ENCODE measurements at regions not wholly inside any gene's neighbourhood (a gene's known extent, or its start where the extent isn't known, plus 50 kb on each side); places are given as distances from the start of the nearest gene placed in this dataset.

DNA sequence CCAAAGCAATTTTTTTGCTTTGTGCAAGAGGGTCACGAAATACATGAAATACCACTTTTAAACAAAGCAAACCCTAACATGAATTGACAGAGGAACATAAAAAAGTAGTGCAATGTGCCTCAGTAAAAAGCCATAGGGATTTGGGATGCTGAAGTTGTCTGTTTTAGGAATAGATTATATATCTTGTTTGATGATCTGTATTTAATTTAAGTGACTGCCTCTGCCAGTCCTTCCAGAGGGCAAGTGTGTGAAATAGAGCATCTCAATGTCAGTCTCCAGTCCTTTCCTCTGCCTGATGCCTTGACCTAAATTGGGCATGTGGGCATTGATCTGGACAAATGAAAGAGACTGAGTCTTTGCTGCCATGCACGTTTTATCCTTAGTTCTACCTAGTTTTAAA is 222.8 kb downstream of the PTPRC start:
- DNase-seq (ENCODE audit: low read depth in 1 of 2, low spot score in 1 of 2), result no peak

DNA sequence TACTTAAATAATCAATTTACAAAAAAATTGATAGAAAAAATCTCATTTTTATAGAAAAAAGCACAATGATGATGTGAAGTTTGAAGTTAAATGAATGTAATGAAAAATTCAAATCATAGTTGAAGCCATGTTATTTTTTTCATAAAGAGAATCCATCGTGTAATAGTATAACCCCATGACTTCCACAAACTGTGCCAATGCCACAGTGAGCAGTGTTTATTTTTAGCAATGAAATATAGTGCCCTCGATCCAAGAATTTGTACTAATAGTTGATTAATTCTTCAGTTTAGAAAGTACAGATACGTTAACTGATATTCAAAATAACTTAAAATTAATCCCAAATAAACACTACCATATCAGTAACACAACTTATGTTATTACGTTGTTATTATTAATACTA is 225.9 kb downstream of the PTPRC start:
- DNase-seq (ENCODE audit: low read depth in 1 of 2, low spot score in 1 of 2), result no peak

DNA sequence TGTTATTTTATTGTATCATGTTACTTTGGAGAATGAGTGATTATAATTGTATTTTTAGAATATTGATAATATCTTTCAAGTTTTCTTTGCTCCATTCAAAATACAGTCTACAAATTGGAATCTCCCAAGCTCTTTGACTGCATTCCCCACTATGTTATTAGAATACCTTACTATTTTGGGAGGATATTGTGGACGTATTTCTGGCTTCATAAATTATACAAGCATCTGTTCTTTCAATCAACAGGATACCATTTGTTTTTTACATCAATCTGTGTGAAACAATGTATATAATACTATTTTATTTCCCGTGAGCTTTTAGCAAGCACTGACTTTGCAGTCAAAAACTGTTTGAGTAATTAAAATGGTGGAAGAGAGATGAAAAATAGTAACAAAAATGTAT is 226.5 kb downstream of the PTPRC start:
- no peak for DNase-seq (ENCODE audit: low read depth in 1 of 2, low spot score in 1 of 2)

DNA sequence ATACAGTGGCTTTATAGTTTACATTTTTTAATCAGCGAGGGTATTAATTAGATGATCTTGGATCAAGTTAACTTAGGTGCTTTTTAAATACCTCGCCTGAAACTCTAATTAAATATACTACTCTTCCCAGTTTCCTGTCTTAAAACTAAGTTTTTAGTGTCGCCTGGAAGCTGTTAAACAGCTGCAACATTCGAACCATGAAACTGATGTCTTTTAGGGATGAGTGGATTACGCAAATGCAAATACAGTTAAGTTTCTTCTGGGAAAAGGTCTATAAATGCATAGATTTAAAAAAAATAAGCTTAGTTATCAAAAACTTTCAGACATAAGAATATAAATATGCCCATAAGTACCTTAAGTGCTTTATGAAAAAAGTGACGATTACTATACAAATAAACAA is 228.3 kb downstream of the PTPRC start:
- no peak for DNase-seq (ENCODE audit: low read depth in 1 of 2, low spot score in 1 of 2)

DNA sequence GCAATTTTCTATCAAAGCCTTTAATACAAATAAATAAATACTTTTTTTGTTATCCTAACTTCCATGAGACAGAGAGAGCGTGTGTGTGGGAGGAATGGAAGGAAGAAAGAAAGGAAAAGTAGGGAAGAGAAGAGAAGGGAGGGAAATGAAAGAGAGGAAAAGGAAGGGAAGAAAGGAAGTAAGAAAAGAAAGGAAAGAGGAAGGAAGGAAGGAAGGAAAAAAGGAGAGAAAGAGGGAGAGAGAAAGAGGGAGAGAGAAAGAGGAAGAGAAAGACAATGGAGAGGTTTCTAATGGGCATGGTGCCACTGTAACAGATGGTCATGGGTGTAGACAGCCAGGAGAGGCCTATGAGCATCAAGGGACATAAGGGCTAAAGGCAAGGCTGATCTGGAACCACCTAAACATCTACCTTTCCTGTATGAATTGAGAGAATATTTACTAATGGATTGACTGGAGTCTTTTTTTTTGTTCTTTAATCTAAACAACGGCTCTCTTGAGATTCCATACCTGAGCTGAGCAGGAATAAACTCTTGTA is 234.9 kb downstream of the PTPRC start:
- DNase-seq (ENCODE audit: low read depth in 1 of 2, low spot score in 1 of 2), result no peak

DNA sequence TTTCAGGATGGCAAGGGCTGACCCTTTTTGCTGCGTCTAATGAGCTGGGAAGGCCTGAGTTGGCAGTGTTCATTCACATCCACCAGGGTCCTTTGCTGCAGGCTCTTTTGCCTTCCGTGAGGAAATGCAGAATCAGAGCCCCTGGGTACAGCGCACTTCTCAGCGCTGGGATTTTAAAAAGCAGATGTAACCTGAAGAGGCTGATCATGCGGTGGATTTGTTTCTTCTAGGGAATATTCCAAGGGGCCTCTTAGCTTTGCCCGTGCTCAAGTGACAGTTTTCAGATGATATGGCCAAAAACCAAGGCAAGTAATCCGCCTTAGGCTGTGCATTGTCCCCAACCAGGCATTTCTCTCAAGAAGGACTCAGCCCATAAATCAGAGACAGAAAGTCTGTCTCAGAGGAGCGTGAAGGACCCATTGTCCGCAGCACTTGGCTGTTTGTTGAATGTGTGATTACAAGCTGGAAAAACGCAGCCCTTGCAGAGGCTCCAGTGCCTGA is 237.6 kb downstream of the PTPRC start:
- no peak for DNase-seq (ENCODE audit: low read depth in 1 of 2, low spot score in 1 of 2)

DNA sequence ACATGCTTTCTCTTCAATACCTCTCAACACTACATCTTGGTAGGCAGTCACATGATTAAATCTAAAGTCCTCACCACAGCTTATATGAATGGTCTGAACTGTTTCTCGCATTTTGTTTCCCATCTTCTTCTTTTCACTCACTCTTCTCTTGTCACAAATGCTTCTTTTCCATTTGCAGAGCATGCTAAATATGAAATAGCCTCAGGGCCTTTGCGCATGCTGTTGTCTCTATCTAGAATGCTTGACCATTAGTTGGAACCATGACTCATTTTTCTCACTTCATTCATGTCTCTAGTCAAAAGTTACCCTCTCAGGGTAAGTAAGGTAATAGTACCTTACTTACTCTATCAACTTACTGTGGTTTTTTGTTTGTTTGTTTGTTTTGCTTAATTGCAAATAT is 239.7 kb downstream of the PTPRC start:
- no peak for DNase-seq (ENCODE audit: low read depth in 1 of 2, low spot score in 1 of 2)

DNA sequence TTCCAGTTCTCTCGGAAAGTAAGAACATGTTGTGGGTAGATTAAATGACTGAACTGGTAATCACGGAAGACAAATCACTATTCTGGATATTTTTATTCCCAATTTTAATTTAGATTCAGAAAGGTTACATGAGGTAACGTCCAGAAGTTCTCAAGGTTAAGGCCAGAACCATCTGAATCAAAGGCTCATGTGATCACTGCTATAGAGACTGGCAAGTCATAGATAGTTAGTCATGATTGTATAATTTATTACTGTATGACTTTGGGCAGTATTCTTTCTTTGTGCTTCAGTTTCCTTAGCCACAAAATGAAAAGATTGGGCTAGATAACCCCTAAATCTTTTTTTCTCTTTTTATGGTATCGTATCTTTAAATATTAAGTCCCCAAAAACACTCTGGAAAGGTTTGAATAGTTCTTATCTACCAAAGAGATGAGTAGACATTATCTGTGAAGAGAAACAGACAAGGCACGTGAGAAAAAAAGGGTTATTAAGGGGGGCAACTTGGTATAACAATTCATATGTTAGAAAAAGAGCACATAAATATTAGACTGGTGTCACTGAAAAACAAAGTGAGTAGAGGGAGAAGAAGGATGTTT is 241.0 kb downstream of the PTPRC start:
- DNase-seq (ENCODE audit: low read depth in 1 of 2, low spot score in 1 of 2), result no peak

DNA sequence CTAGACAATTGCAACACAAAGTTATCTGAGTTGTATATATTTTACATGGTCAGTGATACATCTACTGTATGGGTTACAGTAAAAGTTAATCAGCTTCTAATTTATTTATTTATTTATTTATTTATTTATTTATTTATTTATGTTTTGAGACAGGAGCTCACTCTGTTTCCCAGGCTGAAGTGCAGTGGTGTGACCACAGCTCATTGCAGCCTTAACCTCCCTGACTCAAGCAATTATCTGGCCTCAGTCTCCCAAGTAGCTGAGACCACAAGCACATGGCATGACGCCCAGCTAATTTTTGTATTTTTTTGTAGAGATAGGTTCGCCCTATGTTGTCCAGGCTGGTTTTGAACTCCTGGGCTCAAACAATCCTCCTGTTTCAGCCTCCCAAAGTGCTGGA is 241.6 kb downstream of the PTPRC start:
- DNase-seq (ENCODE audit: low read depth in 1 of 2, low spot score in 1 of 2), result no peak

DNA sequence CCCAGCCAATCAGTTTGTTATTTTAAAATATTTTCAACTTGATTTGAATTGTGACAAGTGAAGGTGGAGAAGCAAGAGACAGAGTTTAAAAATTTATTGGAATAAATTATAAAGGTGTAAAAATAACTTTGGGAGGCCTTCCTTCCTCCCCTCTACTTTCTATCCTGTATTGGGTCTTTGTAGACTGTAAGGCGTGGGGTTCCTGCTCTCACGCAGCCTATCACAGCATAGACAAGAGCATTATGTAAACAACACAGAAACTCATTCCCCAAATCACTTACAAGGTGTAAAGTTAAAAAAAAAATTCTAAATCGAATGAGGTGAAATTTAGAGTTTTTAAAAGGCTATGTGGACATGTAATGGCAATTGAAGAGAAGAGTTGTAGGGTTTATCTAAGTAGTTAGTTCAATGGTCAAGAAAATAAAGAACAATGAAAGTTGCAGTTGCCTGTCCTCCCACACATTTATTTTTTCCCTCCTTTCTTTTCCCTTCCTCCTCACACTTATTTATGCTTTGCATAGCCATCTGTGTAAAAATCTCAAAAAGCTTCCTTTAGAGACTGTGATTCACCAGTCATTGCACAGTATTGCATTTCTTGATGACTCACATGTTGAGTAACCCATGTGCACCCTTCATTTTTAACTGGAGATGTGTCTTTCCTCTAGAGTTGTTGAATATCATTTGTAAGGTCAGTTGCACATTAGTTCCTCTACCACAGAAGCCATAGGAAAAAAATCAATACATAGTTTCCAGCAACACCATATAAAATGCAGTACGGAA is 242.2 kb downstream of the PTPRC start:
- no peak for DNase-seq (ENCODE audit: low read depth in 1 of 2, low spot score in 1 of 2)

DNA sequence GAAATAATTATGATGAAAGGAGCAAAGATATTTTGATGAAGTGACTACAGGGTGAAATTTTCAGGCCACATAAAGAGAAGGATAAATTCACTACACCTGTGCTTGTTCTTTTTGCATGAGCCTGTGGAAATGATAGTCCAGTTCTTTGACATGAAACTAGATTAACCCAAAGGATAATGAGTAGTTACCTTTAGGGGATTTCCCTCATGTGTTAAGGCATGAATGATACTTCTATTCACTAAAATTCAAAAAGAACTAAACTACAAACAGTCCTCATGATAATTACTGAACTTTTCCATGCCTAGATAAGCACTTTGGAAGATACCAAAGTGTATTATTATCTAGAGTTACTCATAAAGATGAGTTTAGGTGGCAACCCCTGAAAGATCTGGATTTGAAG is 244.3 kb downstream of the PTPRC start:
- DNase-seq (ENCODE audit: low read depth in 1 of 2, low spot score in 1 of 2), result no peak

DNA sequence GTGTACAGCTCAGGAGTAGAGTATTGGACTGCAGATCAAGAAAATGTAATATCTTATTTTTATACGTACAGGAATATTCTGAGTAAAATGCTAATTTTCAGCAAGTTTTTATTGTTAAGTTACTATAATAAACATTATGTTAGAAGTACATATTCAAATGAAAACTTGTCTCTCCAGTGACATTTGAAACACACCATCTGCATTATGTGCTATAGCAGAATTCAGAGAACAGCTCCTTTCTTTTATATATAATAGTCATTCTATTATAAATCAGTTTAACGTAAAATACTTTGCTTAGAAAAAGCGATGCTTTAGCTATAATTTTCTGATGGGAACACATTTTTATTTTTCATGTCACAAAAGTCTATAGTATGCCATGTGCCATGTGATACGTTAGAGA is 249.0 kb downstream of the PTPRC start:
- no peak for DNase-seq (ENCODE audit: low read depth in 1 of 2, low spot score in 1 of 2)

DNA sequence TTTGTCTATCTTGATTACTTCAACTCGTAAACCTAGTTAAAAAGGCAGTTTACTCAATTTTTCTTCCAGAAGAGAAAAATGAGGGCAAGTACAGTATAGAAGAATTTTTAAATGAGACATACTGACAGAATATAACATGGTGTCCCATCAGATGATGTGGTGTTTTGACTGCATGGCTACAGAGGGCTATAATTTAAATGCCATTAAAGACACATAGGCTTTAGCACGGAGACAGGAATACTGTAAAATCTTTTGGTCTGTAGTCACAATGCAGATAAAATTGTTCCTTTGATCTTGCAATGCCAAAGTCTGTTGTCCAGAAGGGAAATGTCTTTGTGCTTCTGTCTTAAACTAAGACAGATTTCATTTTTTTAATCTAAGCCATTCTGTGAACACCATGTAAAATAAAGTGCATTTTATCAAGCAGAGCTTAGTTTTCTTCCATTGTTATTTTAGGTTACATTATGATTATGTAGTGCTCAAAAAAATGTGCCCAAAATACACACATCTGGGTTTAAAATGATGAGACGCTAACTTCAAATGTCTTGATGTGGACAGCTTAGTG is 249.6 kb downstream of the PTPRC start:
- DNase-seq (ENCODE audit: low read depth in 1 of 2, low spot score in 1 of 2), result no peak

DNA sequence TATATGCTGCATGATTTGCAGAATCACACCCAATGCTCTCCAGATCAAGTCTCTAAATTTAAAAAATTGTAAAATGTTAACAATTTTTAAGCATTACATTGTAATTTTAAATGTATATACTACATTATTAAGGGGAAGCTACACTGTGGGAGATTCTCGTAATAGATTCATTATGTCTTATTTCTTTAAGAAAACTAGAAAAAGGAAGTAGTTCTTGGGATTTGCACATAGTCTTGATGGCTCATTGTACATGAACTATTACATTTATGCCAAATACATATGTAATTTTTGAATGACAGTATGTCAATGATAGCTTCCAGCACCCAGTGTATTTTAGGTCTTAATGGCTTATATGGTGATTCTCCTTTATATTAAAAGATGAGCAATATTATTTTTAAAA is 250.3 kb downstream of the PTPRC start:
- no peak for DNase-seq (ENCODE audit: low read depth in 1 of 2, low spot score in 1 of 2)

DNA sequence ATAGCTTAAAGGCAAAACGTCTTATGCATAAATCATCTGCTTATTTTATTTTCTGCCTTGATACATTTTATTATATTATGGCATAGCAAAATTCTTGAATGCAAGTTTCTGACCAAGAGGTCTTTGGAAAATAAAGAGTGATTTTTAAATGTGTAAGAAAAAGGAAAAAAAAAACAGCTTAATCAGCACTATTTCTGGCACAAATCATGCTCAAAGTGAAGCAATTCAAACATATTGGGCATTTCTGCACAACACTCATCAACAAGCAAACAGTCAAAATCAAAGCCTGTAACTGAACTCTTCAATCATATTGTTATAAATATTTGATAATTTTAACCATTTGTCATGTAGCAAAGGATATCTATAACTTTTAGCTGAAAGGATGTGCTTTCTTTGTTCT is 250.9 kb downstream of the PTPRC start:
- DNase-seq (ENCODE audit: low read depth in 1 of 2, low spot score in 1 of 2), result no peak

DNA sequence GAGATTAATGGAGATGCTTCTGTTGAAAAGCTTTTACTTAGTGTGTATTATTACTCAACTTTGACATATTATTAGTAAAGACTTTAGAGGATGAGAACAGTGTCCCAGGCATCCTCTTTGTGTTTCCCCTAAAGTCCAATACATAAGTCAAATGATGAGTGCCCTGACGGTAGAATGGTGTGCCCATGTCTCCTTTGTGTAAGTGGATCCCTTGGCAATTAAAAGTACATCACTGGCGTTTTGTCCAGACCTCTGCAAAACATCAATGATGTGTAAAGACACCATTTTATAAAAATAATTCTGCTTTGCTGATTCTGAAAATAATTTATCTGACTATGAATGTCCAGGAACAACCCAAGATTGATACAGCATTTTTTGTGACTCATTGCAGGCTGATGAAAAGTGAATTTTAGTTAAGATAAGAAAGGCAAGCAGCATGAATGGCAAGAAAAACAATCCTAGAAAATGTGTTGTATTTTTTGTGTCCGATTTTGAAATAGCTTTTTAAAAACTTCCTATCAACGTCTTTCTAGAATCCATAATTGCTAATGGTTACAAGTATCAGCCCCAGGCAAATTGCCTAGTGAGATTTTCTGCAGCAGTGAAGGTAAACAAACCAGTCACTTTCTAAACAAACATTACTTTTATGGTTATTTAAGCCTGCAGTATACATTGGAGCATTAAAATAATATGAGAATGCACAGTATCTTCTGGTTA is 251.5 kb downstream of the PTPRC start:
- DNase-seq (ENCODE audit: low read depth in 1 of 2, low spot score in 1 of 2), result no peak

DNA sequence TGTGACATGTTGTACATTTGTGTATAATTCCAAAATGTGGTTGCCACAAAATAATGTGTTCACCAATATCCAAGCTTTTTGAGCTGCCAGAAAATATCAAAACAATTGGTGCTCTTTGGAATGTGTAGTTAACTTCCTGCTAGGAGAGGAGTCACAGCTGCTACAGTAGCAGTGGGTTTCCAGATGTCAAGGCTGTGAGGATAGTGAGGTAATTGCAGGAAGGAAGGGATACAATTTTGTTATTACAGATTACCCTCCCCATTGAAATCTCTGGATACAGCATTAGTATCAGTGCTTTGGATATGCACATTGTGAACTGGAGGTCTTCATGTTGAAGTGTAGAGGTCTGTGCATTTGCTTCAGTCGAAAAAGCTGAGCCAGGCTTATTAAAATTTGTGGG is 253.2 kb downstream of the PTPRC start:
- DNase-seq (ENCODE audit: low read depth in 1 of 2, low spot score in 1 of 2), result no peak

DNA sequence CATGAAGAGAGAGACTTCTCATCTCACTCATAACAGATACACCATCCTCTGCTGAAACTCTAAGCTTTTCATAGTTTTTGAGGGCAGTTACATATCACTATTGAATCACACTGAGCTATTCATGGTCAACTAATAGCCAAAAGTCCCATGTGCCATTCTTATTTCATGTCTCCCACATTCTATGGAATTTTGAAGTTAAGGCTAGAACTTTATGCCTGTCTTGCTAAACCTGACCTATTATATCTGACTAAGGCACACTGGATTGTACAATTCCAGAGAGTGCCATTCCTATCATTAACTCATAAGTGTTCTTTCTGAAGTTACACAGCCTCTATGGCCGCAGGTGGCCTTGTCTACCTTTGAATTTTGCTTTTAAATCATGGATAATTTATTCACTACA is 254.3 kb downstream of the PTPRC start:
- no peak for DNase-seq (ENCODE audit: low read depth in 1 of 2, low spot score in 1 of 2)

DNA sequence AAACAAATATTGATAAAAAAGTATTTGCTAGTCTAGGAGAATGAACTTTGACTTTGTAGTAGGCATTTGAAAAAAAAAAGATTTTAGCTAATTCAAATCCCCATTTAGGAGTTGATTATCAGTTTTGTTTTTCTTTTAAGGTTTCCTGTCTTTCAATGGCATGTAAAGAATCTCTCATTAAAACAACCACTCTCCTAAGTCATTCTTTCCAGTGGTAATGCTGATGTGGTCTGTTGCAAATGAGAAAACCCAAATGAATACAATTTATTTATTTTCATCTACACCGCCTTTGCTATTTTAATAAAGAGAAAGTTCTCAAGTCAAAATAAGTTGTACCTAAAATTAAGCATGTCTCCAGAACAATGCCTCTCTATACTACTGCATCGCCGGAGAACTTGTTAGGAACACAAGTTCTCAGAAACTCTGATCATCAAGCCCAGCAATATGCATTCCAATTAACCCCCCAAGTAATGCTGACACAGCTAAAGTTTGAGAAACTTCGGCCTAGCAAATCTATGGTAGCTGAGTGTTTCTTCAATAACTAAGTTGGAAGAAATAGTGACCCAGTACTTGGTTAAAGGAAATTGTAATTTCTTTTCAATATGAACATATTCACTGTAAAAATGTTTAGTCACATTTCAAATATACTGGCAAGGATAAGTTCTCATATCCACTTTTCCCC is 255.1 kb downstream of the PTPRC start:
- DNase-seq (ENCODE audit: low read depth in 1 of 2, low spot score in 1 of 2), result no peak

DNA sequence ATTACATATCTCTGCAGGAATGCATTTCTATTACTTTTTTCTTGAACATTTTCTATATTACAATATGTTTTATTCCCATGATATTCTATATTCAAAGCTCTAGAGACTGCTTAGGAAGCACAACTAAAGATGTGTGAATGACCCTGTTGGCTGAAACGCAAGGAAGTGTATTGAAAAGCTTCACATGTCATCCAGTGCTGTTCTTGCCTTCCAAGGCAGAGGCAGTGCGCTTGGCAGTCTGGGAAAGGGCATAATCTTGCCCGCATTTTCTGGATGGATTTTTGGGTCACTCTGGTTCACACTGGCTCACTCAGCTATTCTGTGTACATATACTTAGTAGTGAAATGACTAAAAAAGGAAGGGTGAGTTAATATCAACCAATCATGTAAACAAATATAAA is 262.4 kb downstream of the PTPRC start:
- DNase-seq (ENCODE audit: low read depth in 1 of 2, low spot score in 1 of 2), result no peak

DNA sequence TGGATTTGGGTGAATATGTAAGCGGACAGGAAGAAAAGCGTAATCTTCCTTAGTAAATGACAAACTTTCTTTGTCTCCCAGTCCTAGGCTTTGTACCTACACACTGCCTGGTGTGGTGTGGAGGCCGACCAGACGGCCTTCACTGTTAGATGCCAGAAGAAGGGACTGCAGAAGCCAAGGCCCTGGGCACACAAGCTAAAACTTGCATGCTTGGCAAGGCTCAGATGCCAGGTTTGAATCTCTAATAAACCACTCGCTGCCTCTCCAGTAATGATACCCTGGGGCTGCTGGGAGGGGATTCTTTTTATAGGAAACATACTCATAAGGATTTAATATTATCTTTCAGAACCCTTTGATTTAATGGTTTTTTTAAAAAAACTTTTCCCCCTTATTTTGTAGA is 263.8 kb downstream of the PTPRC start:
- DNase-seq (ENCODE audit: low read depth in 1 of 2, low spot score in 1 of 2), result no peak
